Naive B cell (primary cell): ENCODE measurements at regions not wholly inside any gene's neighbourhood (a gene's known extent, or its start where the extent isn't known, plus 50 kb on each side); places are given as distances from the start of the nearest gene placed in this dataset.
"Not testable (repeated sequence)": the region's sequence is repeated elsewhere in the genome, so short reads cannot be mapped to it uniquely, and the experiment has no call there.

Experiments
- ATAC-seq, 2 donors: fragments of 150-1000 bp; cut with Tn5 transposase; 2 replicates each; pipeline ENCODE4 v1.10.0; 2021; ENCODE audit warnings: low read depth in 2 of 2, mild to moderate bottlenecking in 2 of 2, moderate library complexity in 2 of 2
- DNase-seq: peaks from one replicate; pipeline ENCODE4 v3.0.0; 2022
- H3K27ac Mint-ChIP-seq, 6 donors: one replicate each; pipeline ENCODE4 v1.8.0; 2020 to 2022; ENCODE audit warnings: mild to moderate bottlenecking in 6 of 6, mixed read lengths in 6 of 6, moderate library complexity in 5 of 6, inconsistent platforms in 2 of 6
- H3K27me3 Mint-ChIP-seq, 3 donors: one replicate each; pipeline ENCODE4 v1.8.0; 2021 to 2022; ENCODE audit warnings: mixed read lengths in 3 of 3, mild to moderate bottlenecking in 1 of 3
- H3K36me3 Mint-ChIP-seq, 2 donors: one replicate each; pipeline ENCODE4 v1.8.0; 2020 to 2022; ENCODE audit warnings: mixed read lengths in 2 of 2, inconsistent platforms in 1 of 2, mild to moderate bottlenecking in 1 of 2
- H3K4me1 Mint-ChIP-seq, 3 donors: one replicate each; pipeline ENCODE4 v1.8.0; 2020 to 2022; ENCODE audit warnings: mixed read lengths in 3 of 3, inconsistent platforms in 1 of 3, mild to moderate bottlenecking in 1 of 3, moderate library complexity in 1 of 3
- H3K4me3 Mint-ChIP-seq, 8 donors: one replicate each; pipeline ENCODE4 v1.8.0; 2020 to 2022; ENCODE audit warnings: mild to moderate bottlenecking in 8 of 8, mixed read lengths in 8 of 8, moderate library complexity in 8 of 8, inconsistent platforms in 2 of 8
- H3K9me3 Mint-ChIP-seq, 7 donors: one replicate each; pipeline ENCODE4 v1.8.0; 2020 to 2022; ENCODE audit warnings: mixed read lengths in 7 of 7, mild to moderate bottlenecking in 5 of 7, inconsistent platforms in 2 of 7, moderate library complexity in 1 of 7

DNA sequence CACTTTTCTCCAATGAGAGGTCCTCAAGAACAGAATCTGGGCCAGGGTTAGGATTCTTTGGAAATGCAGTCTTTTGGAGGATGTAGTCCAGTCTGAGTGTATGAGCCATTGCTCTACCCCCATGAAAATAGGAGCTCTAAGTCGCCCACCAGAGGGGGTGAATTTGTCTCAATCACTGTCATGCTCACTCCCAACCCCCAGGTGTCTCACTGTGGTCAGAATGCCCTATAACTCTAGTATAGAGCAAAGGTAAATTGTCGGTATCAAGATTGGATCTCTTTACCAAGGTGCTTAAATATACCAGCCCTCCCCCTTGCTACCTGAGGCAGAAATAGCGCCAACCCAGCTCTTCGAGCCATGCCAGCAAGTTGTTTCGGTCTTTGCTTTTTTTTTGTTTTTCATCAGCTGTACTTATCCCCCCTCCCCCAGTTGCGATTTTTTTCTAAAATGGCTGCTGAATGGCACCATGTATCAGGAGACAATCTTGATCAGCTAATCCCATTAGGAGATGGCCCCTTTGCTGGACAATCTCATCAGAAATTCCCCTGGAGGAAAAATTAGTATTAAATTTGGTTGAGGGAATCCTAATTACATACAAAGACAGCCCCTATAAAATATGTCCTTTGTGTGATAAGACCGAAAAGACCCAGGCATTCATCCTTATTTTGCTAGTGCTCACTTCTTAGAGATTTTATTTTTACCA lies 130.7 kb downstream of the EBLN2 start:
- Mint-ChIP-seq H3K9me3 (peaks cover 0 to 18% (median 8%) of the 10 kb centered on the region in 7 donors), H3K27ac (no peak overlapping the region), H3K36me3 (no peaks in the 10 kb centered on the region), H3K27me3 (peaks cover 0 to 13% (median 6%) of the 10 kb centered on the region in 3 donors), H3K4me1 (no peaks in the 10 kb centered on the region), H3K4me3 (no peak overlapping the region)
- DNase-seq (no peak), ATAC-seq (no peak)

GRCh38 chr3:73193943-73194342 lies 132.5 kb downstream of the EBLN2 start:
- not testable (repeated sequence) for H3K27me3 Mint-ChIP-seq, H3K4me3 Mint-ChIP-seq, H3K4me1 Mint-ChIP-seq, H3K36me3 Mint-ChIP-seq, DNase-seq, ATAC-seq
- H3K27ac Mint-ChIP-seq: peak overlapping the region in 1 of 6 donors; percentile 28
- H3K9me3 Mint-ChIP-seq: peaks cover 0 to 18% (median 8%) of the 10 kb centered on the region in 7 donors

DNA sequence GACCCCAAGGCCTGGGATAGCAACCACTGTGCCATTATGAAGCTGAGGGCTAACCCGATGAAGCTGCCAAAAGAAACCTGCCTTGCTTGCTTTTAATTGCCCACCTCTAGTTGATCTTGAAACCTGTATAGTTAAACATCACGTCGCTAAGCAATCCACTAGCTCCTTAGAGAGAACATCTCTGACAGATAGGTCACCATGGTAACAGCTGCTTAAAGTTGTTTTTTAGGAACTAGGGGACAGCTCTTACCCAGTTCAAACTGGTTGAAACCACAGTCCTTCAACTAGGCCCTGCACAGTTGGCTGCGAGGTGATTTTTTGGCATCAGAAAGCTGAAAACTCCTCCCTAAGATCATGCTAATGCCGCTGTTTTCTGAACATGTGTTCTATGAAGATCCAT lies 135.7 kb downstream of the EBLN2 start:
- DNase-seq (no peak), ATAC-seq (no peak)
- no peaks in the 10 kb centered on the region for H3K4me1 Mint-ChIP-seq
- no peaks in the 10 kb centered on the region for H3K36me3 Mint-ChIP-seq
- H3K4me3 Mint-ChIP-seq: no peak overlapping the region
- peaks cover 0 to 18% (median 8%) of the 10 kb centered on the region in 7 donors for H3K9me3 Mint-ChIP-seq
- H3K27me3 Mint-ChIP-seq: peaks cover 0 to 9% (median 0%) of the 10 kb centered on the region in 3 donors
- H3K27ac Mint-ChIP-seq: no peak overlapping the region

- H3K4me1 Mint-ChIP-seq: no peaks in the 10 kb centered on the region
- peaks cover 0 to 14% (median 9%) of the 10 kb centered on the region in 3 donors for H3K27me3 Mint-ChIP-seq
- no peak overlapping the region for H3K4me3 Mint-ChIP-seq
- H3K36me3 Mint-ChIP-seq: no peaks in the 10 kb centered on the region
- no peak overlapping the region for H3K27ac Mint-ChIP-seq
- ATAC-seq: no peak
- H3K9me3 Mint-ChIP-seq: peaks cover 0 to 4% (median 0%) of the 10 kb centered on the region in 7 donors
- DNase-seq: no peak
Observed at GRCh38 chr3:73203101-73203500, 141.6 kb downstream of the EBLN2 start.

DNA sequence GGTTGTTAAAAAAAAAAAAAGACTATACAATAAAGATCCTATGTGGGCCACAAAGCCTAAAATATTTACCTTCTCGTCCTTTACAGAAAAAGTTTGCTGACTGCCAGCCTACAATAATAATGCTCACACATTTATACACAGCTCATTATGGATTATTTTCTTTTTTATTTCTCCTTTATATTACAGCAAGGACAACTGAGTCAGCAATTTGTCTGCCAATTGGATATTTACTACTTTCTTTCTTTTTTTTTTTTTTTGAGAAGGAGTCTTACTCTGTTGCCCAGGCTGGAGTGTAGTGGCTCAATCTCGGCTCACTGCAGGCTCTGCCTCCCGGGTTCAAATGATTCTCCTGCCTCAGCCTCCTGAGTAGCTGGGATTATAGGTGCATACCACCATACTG lies 142.2 kb downstream of the EBLN2 start:
- H3K36me3 Mint-ChIP-seq: no peaks in the 10 kb centered on the region
- peaks cover 0 to 15% (median 9%) of the 10 kb centered on the region in 3 donors for H3K27me3 Mint-ChIP-seq
- H3K27ac Mint-ChIP-seq: no peak overlapping the region
- H3K4me3 Mint-ChIP-seq: no peak overlapping the region
- ATAC-seq (no peak), DNase-seq (no peak)
- H3K9me3 Mint-ChIP-seq: peaks cover 0 to 4% (median 0%) of the 10 kb centered on the region in 7 donors
- no peaks in the 10 kb centered on the region for H3K4me1 Mint-ChIP-seq

- no peak overlapping the region for H3K27ac Mint-ChIP-seq
Observed at GRCh38 chr3:73204841-73205240, 143.4 kb downstream of the EBLN2 start.

GRCh38 chr3:73206030-73206429 lies 144.6 kb downstream of the EBLN2 start:
- Mint-ChIP-seq H3K4me3 (no peak overlapping the region), H3K27ac (no peak overlapping the region), H3K9me3 (peaks cover 0 to 4% (median 0%) of the 10 kb centered on the region in 7 donors), H3K36me3 (no peaks in the 10 kb centered on the region), H3K27me3 (peaks cover 0 to 15% (median 5%) of the 10 kb centered on the region in 3 donors), H3K4me1 (no peaks in the 10 kb centered on the region)
- ATAC-seq (no peak), DNase-seq (no peak)

More at GRCh38 chr3:73204841-73205240, 143.4 kb downstream of the EBLN2 start:
- Mint-ChIP-seq H3K27me3 (peaks cover 0 to 15% (median 9%) of the 10 kb centered on the region in 3 donors), H3K36me3 (no peaks in the 10 kb centered on the region), H3K4me1 (no peaks in the 10 kb centered on the region), H3K9me3 (peaks cover 0 to 4% (median 0%) of the 10 kb centered on the region in 7 donors), H3K4me3 (no peak overlapping the region)
- DNase-seq (no peak), ATAC-seq (no peak)

DNA sequence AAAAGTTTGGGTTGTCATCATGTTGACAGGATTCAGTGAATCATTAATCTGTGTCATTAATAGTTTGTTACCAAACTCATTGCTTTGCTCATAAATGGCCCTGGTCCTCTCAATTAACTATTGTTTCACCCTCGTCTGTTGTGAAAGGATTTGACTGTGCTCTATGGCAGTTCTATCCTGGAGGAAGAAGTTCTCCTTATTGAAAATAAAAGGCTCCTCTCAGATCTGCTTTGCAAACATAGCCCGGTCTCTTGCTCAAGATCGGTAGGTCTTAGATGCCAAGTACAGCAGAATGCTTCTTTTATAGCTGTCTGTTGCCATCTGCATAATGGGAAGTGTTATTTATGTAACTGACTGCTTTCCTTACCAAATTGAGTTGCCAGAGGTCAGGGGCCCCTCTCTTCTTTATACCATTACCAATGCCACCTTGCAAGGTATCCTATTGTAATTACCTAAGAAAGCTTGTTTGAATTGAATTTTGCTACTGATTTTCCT lies 146.5 kb downstream of the EBLN2 start:
- peaks cover 0 to 7% (median 4%) of the 10 kb centered on the region in 7 donors for H3K9me3 Mint-ChIP-seq
- peaks cover 3 to 15% (median 11%) of the 10 kb centered on the region in 3 donors for H3K27me3 Mint-ChIP-seq
- no peaks in the 10 kb centered on the region for H3K36me3 Mint-ChIP-seq
- no peak for DNase-seq
- no peaks in the 10 kb centered on the region for H3K4me1 Mint-ChIP-seq
- no peak for ATAC-seq
- no peak overlapping the region for H3K4me3 Mint-ChIP-seq
- H3K27ac Mint-ChIP-seq: no peak overlapping the region

DNA sequence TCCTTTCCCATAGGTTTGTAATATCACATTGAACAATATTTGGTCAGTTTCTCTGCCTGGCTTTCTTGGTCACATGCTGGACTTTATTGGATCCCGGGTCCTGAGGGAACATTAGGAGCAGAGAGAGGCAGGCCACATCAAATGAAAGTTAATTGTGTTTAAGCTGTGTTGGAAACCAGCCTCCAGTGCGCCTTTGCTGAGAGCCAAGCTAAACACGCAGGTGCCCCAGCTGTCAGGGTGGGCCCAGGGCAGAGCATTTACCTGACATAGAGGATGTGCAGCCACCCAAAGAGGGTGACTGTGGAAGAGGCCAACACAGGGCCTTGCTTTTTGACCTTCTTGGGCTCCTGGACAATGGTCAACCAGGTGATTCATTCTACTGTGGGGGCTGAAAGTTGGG lies 149.3 kb downstream of the EBLN2 start:
- peaks cover 0 to 6% of the 10 kb centered on the region in 2 donors for H3K36me3 Mint-ChIP-seq
- H3K27ac Mint-ChIP-seq: no peak overlapping the region
- no peak overlapping the region for H3K4me3 Mint-ChIP-seq
- peaks cover 0 to 8% (median 4%) of the 10 kb centered on the region in 7 donors for H3K9me3 Mint-ChIP-seq
- H3K27me3 Mint-ChIP-seq: peaks cover 0 to 17% (median 15%) of the 10 kb centered on the region in 3 donors
- no peaks in the 10 kb centered on the region for H3K4me1 Mint-ChIP-seq
- DNase-seq (no peak), ATAC-seq (no peak)

GRCh38 chr3:73212683-73213082 lies 151.2 kb downstream of the EBLN2 start:
- ATAC-seq: no peak
- Mint-ChIP-seq H3K27ac (no peak overlapping the region), H3K27me3 (peaks cover 0 to 17% (median 5%) of the 10 kb centered on the region in 3 donors), H3K9me3 (peaks cover 0 to 10% (median 4%) of the 10 kb centered on the region in 7 donors), H3K4me3 (no peak overlapping the region), H3K36me3 (peaks cover 0 to 6% of the 10 kb centered on the region in 2 donors), H3K4me1 (no peaks in the 10 kb centered on the region)
- no peak for DNase-seq

DNA sequence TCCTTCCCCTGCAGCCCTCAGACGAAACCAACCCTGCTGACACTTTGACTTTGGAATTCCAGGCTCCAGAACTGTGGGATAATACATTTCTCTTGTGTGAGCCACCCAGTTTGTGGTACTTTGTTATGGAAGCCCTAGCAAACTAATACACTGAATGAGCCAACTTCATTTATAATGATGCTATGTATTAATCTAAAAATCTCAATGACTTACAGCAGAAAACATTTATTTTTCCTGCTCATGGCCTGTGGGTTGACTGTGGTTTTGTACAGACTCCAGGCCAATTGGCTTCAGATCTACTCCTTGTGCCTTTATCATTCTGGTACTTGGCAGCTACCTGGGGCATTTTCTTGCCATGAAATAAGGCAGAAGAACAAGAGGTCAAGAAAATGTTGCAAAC lies 152.4 kb downstream of the EBLN2 start:
- DNase-seq: no peak
- no peak overlapping the region for H3K27ac Mint-ChIP-seq
- no peak for ATAC-seq
- peaks cover 0 to 13% (median 4%) of the 10 kb centered on the region in 7 donors for H3K9me3 Mint-ChIP-seq
- peaks cover 0 to 6% of the 10 kb centered on the region in 2 donors for H3K36me3 Mint-ChIP-seq
- H3K4me1 Mint-ChIP-seq: no peaks in the 10 kb centered on the region
- H3K4me3 Mint-ChIP-seq: no peak overlapping the region
- H3K27me3 Mint-ChIP-seq: peaks cover 0 to 17% (median 0%) of the 10 kb centered on the region in 3 donors

- Mint-ChIP-seq H3K9me3 (peaks cover 0 to 13% (median 5%) of the 10 kb centered on the region in 7 donors), H3K36me3 (peaks cover 0 to 6% of the 10 kb centered on the region in 2 donors), H3K27me3 (peaks cover 0 to 19% (median 0%) of the 10 kb centered on the region in 3 donors), H3K4me1 (no peaks in the 10 kb centered on the region), H3K27ac (peak overlapping the region in 1 of 6 donors; percentile 11), H3K4me3 (no peak overlapping the region)
- DNase-seq (no peak), ATAC-seq (no peak)
Observed at GRCh38 chr3:73214846-73215245, 153.4 kb downstream of the EBLN2 start.

GRCh38 chr3:73215281-73215680 lies 153.8 kb downstream of the EBLN2 start:
- H3K27ac Mint-ChIP-seq: no peak overlapping the region
- H3K9me3 Mint-ChIP-seq: peaks cover 0 to 13% (median 6%) of the 10 kb centered on the region in 7 donors

DNA sequence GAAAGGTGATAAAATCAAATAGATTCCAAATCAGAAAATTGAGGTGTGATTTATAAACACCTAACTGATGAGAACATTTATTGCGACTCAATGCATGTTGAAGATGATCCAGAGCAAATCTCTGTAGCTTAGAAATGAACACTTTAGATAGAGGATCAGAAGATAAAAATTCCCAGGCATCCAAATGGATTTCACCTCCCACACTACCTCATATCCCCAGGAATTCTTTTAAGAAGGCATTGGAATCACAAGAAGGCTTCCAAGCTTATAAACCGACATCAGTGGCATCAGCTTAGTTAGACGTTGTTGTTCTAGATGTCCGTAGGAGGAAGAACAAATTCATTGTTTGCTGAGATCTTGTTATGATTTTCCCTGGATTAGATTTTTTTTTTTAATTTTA lies 154.4 kb downstream of the EBLN2 start:
- Mint-ChIP-seq H3K4me3 (no peak overlapping the region), H3K9me3 (peaks cover 0 to 13% (median 6%) of the 10 kb centered on the region in 7 donors), H3K27me3 (peaks cover 0 to 21% (median 0%) of the 10 kb centered on the region in 3 donors), H3K4me1 (no peaks in the 10 kb centered on the region), H3K36me3 (peaks cover 0 to 6% of the 10 kb centered on the region in 2 donors), H3K27ac (no peak overlapping the region)
- DNase-seq (no peak), ATAC-seq (no peak)

More at GRCh38 chr3:73215281-73215680, 153.8 kb downstream of the EBLN2 start:
- no peak overlapping the region for H3K4me3 Mint-ChIP-seq
- peaks cover 0 to 21% (median 0%) of the 10 kb centered on the region in 3 donors for H3K27me3 Mint-ChIP-seq
- DNase-seq (no peak), ATAC-seq (no peak)
- peaks cover 0 to 6% of the 10 kb centered on the region in 2 donors for H3K36me3 Mint-ChIP-seq
- no peaks in the 10 kb centered on the region for H3K4me1 Mint-ChIP-seq
